ENCODE measurements at regions not wholly inside any gene's neighbourhood (a gene's known extent, or its start where the extent isn't known, plus 50 kb on each side); places are given as distances from the start of the nearest gene placed in this dataset.

DNA sequence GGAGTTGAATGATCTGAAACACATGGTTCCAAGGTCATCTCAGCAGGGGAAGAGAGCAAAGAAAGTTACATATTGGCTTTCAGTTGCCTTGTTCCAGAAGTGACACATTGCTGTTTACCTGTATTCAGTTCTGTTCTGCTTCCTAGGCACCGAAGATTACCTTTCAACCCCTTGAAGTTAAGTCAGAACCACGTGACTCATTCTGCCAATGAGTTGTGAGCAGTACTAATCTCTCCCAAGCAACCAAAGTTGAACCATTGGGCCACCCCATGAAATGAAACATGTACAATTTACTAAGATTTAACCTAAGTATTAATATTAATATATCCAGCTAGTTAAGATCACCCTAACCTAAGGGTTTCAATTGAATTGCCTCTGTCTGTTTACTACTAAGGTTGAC lies 439.2 kb upstream of the MAF start:
- intact Hi-C loops (cut with DNase I; ENCODE audit: low total_unique reads) = no loop called here
- H3K4me3 ChIP-seq (ENCODE audit: low read depth, poor library complexity, severe bottlenecking) = no peak overlapping the region
- no peak for DNase-seq (ENCODE audit: low spot score in 2 of 2)
- TF ChIP-seq POLR2A (IDR thresholded peaks at IDR 0.05) (no peak), CTCF (IDR thresholded peaks at IDR 0.05) (no peak)
- 76 to 79% methylated on average over 2 of the region's 2 CpGs for WGBS, 2 donors

- WGBS, 2 donors = 39 to 41% methylated on average over 6 of the region's 6 CpGs
- intact Hi-C loops (cut with DNase I; ENCODE audit: low total_unique reads) = no loop called here
- H3K4me3 ChIP-seq (ENCODE audit: low read depth, poor library complexity, severe bottlenecking) = no peak overlapping the region
- no peak for DNase-seq (ENCODE audit: low spot score in 2 of 2)
- no peak for TF ChIP-seq POLR2A (IDR thresholded peaks at IDR 0.05)
- no peak for TF ChIP-seq CTCF (IDR thresholded peaks at IDR 0.05)
These were observed 438.0 kb upstream of the MAF start for GRCh38 chr16:80038566-80038965.

GRCh38 chr16:80034948-80035663 lies 434.6 kb upstream of the MAF start:
- TF ChIP-seq POLR2A (IDR thresholded peaks at IDR 0.05) = no peak
- no peak for TF ChIP-seq CTCF (IDR thresholded peaks at IDR 0.05)
- no peak for DNase-seq (ENCODE audit: low spot score in 2 of 2)
- intact Hi-C loops (cut with DNase I; ENCODE audit: low total_unique reads) = no loop called here
- 85 to 88% methylated on average over 8 of the region's 8 CpGs for WGBS, 2 donors
- H3K4me3 ChIP-seq (ENCODE audit: low read depth, poor library complexity, severe bottlenecking) = no peak overlapping the region

DNA sequence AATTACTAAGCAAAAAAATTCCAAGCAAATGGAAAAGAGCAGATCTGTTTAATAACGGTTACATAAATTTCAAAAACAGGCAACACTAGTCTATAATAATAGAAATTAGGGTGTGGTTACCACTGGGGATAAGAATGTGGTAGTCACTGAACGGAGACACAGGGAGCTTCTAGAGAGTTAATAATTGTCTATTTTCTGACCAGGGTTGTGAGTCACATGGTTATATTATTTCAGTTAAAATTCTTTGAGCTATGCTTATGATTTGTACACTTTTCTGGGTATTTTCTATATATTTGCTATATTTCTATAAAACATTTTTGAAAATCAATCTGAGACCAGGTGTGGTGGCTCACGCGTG lies 433.9 kb upstream of the MAF start:
- 83% methylated on average over 4 of the region's 4 CpGs for WGBS, 2 donors
- no peak overlapping the region for H3K4me3 ChIP-seq (ENCODE audit: low read depth, poor library complexity, severe bottlenecking)
- intact Hi-C loops (cut with DNase I; ENCODE audit: low total_unique reads) = no loop called here
- TF ChIP-seq POLR2A (IDR thresholded peaks at IDR 0.05) = no peak
- TF ChIP-seq CTCF (IDR thresholded peaks at IDR 0.05) = no peak
- no peak for DNase-seq (ENCODE audit: low spot score in 2 of 2)

- intact Hi-C loops (cut with DNase I; ENCODE audit: low total_unique reads) = no loop called here
- no peak overlapping the region for H3K4me3 ChIP-seq (ENCODE audit: low read depth, poor library complexity, severe bottlenecking)
- DNase-seq (ENCODE audit: low spot score in 2 of 2) = no peak
- TF ChIP-seq POLR2A (IDR thresholded peaks at IDR 0.05) = no peak
- no peak for TF ChIP-seq CTCF (IDR thresholded peaks at IDR 0.05)
- 95 to 96% methylated on average over 3 of the region's 3 CpGs for WGBS, 2 donors
These were observed 433.4 kb upstream of the MAF start for GRCh38 chr16:80033783-80034468.

Measured in lower leg skin (tissue), 4 donors.